Epithelial cell of proximal tubule (primary cell): ENCODE measurements at regions not wholly inside any gene's neighbourhood (a gene's known extent, or its start where the extent isn't known, plus 50 kb on each side); places are given as distances from the start of the nearest gene placed in this dataset.

Experiments
- DNase-seq: peaks from one replicate; pipeline ENCODE4 v3.0.0-alpha.2; 2011; ENCODE audit warnings: low read depth
- H3K4me3 ChIP-seq: 2 replicates; pipeline ENCODE4 v1.5.1; 2011; ENCODE audit warnings: low read depth, mild to moderate bottlenecking, low read length
- TF ChIP-seq, protein P1 (sequence below): conservative IDR thresholded peaks from 2 replicates; pipeline ENCODE4 v1.5.1; 2012; ENCODE audit warnings: low read depth, mild to moderate bottlenecking, low read length

DNA sequence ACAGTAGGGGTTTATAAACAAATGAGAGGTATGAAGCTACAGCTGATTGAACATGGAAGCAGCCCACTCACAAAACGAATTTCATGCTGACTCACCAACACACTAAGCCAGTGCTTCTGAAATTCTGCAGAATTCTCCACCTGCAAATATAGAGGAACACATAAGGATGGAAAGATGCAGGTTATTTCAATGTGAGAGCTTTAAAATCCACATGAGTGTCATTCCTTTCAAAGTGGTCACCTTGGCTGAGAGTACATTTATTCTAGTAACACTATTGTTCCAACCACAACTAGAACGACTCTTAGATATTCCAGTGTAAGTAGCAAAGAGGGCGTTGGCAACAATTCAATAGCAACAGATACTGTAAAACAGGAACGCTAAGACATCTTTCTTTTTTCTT is 189.9 kb upstream of the TSC22D2 start:
- DNase-seq: no peak
- H3K4me3 ChIP-seq: no peak overlapping the region
- TF ChIP-seq, protein P1, sequence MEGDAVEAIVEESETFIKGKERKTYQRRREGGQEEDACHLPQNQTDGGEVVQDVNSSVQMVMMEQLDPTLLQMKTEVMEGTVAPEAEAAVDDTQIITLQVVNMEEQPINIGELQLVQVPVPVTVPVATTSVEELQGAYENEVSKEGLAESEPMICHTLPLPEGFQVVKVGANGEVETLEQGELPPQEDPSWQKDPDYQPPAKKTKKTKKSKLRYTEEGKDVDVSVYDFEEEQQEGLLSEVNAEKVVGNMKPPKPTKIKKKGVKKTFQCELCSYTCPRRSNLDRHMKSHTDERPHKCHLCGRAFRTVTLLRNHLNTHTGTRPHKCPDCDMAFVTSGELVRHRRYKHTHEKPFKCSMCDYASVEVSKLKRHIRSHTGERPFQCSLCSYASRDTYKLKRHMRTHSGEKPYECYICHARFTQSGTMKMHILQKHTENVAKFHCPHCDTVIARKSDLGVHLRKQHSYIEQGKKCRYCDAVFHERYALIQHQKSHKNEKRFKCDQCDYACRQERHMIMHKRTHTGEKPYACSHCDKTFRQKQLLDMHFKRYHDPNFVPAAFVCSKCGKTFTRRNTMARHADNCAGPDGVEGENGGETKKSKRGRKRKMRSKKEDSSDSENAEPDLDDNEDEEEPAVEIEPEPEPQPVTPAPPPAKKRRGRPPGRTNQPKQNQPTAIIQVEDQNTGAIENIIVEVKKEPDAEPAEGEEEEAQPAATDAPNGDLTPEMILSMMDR: no peak

DNA sequence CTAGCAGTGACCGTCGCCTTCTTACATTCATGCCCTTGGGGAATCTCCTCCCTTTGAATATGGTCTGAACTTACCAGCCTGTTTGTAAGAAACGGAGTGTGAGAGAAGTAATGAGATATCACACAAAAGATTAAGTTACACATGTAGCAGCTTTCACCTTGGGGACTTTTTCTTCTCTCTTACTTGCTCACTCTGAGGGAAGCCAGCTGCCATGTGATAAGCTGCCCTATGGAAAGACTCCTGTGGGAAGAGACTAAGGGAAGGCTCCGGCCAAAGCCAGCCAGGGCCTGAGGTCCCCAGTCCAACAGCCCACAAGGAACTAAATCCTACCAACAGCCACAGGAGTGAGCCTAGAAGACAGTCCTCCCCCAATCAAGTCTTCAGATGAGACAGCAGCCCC is 190.4 kb upstream of the TSC22D2 start:
- H3K4me3 ChIP-seq: no peak overlapping the region
- no peak for DNase-seq
- TF ChIP-seq, protein P1: no peak

DNA sequence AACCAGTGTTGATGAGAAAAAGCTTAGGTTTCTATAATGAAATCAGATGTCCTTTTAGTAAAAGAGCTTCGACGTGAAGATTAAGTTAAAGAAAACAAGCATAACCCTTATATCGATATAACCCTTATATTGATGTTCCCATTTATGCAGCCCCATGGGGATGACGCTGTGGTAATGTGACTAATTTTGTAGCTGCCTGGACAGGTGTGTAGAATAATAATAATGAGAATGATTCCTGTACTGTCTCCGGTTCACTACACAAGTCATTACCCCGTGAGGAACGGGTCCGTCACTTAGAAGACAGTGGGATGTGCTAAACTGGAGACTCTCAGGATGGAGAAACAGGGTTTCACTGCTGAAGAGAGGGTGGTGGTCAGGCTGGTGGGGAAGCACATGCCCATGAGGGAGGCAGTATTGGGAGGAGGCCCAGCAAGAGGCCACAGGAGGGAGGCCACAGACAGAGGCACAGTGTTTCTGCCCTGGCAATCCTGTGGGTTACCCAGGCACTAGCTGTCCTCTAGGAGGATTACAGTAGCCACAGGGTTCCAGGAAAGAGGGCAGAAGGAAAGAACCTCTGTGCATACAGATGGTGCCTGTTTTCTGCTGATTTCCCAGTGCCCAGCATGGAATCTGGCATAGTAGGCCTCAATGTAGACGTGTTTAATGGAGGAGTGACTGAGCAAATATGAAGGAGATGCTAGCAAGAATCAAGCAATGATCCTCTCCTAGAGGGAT is 191.1 kb upstream of the TSC22D2 start:
- DNase-seq: no peak
- H3K4me3 ChIP-seq: no peak overlapping the region
- TF ChIP-seq, protein P1: no peak

DNA sequence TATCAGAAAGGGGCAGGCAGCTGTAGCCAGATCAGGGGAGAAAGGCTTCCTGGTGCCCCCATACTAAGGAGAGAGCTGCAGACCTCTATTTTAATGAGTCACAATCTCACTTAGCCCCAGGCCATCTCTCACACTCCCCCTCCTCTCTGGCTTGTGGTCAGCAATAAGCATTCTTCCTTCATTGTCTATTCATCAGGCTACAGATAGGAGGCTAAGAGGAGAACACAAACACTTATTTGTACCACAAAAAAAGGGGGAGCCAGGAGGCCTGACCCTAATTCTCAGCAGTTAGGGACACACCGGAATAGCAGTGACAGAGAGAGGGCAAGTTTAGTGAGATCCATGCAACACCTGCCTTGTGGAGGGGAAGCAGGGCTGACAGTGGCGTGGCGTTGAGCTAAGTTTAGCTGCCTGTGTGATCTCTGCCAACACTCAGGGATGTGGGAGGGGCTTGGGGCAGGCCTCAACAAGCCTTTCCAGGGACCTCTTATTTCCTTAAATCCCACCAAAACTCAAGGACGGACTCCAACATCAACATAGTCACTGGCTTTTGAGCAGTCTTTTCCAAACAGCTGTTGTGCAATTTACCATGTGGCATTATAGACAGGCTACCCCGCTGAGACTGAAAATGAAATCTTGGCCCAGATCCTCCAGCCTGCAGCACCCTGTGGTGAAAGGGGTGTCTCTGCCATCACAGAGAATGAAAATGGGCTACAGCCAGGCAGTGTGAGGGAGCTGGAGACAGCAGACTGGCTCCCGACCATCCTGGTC is 191.9 kb upstream of the TSC22D2 start:
- no peak for DNase-seq
- H3K4me3 ChIP-seq: no peak overlapping the region
- TF ChIP-seq, protein P1: no peak

DNA sequence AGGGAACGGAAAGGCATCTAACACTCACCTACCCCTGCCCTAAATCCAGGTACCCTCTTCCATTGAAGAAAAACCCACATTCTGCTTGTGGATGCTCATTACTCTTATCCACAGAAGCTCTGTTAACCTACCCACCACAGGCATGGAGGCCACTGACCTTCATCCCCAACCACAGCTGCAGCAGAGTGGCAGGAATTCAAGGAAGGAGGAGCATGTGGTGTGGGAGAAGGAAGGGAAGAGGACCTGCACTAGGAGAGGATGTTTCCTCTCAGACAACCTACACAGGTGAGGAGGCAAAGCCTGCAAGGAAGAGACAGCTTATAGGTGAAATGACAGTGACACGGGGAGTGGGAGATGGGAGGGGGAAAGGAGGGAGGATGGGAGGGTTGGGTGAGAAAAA is 192.5 kb upstream of the TSC22D2 start:
- no peak overlapping the region for H3K4me3 ChIP-seq
- TF ChIP-seq, protein P1: no peak
- no peak for DNase-seq

DNA sequence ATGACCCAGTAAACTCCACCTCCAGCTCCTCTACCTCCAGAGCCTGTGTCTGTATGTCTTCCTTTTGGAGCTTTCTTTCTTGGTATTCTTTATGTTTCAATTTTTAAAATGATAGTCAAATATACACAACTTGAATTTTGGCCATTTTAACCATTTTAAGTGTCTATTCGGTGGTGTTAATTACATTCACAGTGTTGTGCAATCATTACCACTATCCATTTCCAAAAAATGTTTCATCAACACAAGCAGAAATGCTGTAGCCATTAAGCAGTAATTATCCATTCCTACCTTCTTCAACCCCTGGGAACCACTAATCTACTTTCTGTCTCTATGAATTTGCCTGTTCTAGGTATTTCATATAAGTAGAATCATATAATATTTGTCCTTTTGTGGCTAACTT is 194.5 kb upstream of the TSC22D2 start:
- H3K4me3 ChIP-seq: no peak overlapping the region
- TF ChIP-seq, protein P1: no peak
- DNase-seq: no peak
